Gastroesophageal sphincter (tissue), 3 donors: ENCODE measurements at regions not wholly inside any gene's neighbourhood (a gene's known extent, or its start where the extent isn't known, plus 50 kb on each side); places are given as distances from the start of the nearest gene placed in this dataset.

ENCODE experiments used
- CTCF ChIP-seq, 4 experiments: fragments of 200-600 bp in 2 of 4; fragments of 450-650 bp in 2 of 4; sonication (generic) in 1 of 4; IDR thresholded peaks; one replicate each; pipeline ENCODE4 v1.5.1; 2017 to 2019; ENCODE audit warnings: antibody characterized with exemption in 4 of 4, mild to moderate bottlenecking in 2 of 4, moderate library complexity in 2 of 4
- EP300 ChIP-seq: sonication (generic); formaldehyde crosslinking; IDR thresholded peaks from one replicate; pipeline ENCODE4 v1.6.1; 2017; ENCODE audit warnings: antibody characterized with exemption, mild to moderate bottlenecking
- POLR2A ChIP-seq, 2 donors: fragments of 450-650 bp; IDR thresholded peaks; one replicate each; pipeline ENCODE4 v1.6.1; 2017; ENCODE audit warnings: antibody characterized with exemption in 2 of 2, mild to moderate bottlenecking in 2 of 2, moderate library complexity in 1 of 2
- POLR2AphosphoS5 ChIP-seq: sonication (generic); formaldehyde crosslinking; IDR thresholded peaks from one replicate; pipeline ENCODE4 v1.6.1; 2017; ENCODE audit warnings: antibody characterized with exemption

DNA sequence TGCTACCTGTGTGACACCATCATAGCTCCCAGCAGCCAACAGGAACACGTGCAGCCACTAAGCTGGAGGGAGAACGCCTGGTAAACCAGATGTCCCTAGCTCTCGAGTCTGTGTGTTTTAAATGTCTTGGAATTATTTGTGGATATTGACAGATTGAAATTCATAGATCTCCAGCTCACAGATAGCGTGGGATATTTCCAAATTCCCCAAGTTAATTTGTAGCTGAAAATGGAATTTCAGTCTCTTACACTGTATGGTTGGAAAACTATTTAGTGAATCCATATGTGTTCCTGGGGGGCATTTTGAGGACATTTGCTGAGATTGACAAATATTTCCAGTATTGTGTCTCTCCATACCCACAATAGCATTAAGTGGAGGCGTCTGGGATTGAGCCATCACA, 618.6 kb upstream of the TMEM132C start:
- TF ChIP-seq CTCF (IDR thresholded peaks at IDR 0.05) (no peak), POLR2A (IDR thresholded peaks at IDR 0.05) (no peak), POLR2AphosphoS5 (no peak), EP300 (no peak)
